Fibroblast of lung (primary cell): ENCODE measurements at regions not wholly inside any gene's neighbourhood (a gene's known extent, or its start where the extent isn't known, plus 50 kb on each side); places are given as distances from the start of the nearest gene placed in this dataset.

ENCODE experiments used
- DNase-seq, 2 donors: peaks; one replicate each; pipeline versions ENCODE4 v3.0.0 to v3.0.0-alpha.2; 2010; ENCODE audit warnings: low read depth in 2 of 2
- H2AFZ ChIP-seq: 2 replicates; pipeline ENCODE4 v1.5.1; 2012; ENCODE audit warnings: low read length, control low read depth, inconsistent platforms
- H3K27ac ChIP-seq: 2 replicates; pipeline ENCODE4 v1.5.1; 2011; ENCODE audit warnings: low read length, control low read depth; ENCODE audit not compliant: insufficient read depth
- H3K27me3 ChIP-seq: 2 replicates; pipeline ENCODE4 v1.5.1; 2011; ENCODE audit warnings: mild to moderate bottlenecking, low read length; ENCODE audit not compliant: control insufficient read depth, insufficient read depth
- H3K36me3 ChIP-seq: 2 replicates; pipeline ENCODE4 v1.5.1; 2011; ENCODE audit warnings: low read length; ENCODE audit not compliant: control insufficient read depth, insufficient read depth
- H3K4me1 ChIP-seq: 2 replicates; pipeline ENCODE4 v1.5.1; 2011; ENCODE audit warnings: low read length; ENCODE audit not compliant: control insufficient read depth, insufficient read depth; ENCODE audit errors: extremely low read depth
- H3K4me2 ChIP-seq: 2 replicates; pipeline ENCODE4 v1.5.1; 2011; ENCODE audit warnings: low read length, control low read depth; ENCODE audit not compliant: insufficient read depth; ENCODE audit errors: extremely low read depth
- H3K4me3 ChIP-seq, 4 experiments: fragments of 200-600 bp in 1 of 4; sonication (generic) in 1 of 4; replicated peaks in 1 of 4; 2 replicates each; pipeline ENCODE4 v1.5.1; 2011 to 2016; ENCODE audit warnings: low read length in 4 of 4, low read depth in 3 of 4, mild to moderate bottlenecking in 3 of 4, control low read depth in 2 of 4, inconsistent platforms in 1 of 4, mixed read lengths in 1 of 4; ENCODE audit not compliant: insufficient read depth in 1 of 4; ENCODE audit errors: control extremely low read depth in 1 of 4
- H3K79me2 ChIP-seq: 2 replicates; pipeline ENCODE4 v1.5.1; 2012; ENCODE audit warnings: mild to moderate bottlenecking, low read length, inconsistent platforms; ENCODE audit not compliant: control insufficient read depth, insufficient read depth
- H3K9ac ChIP-seq: 2 replicates; pipeline ENCODE4 v1.5.1; 2011; ENCODE audit warnings: mild to moderate bottlenecking, low read length, control low read depth; ENCODE audit not compliant: insufficient read depth
- H3K9me3 ChIP-seq: 2 replicates; pipeline ENCODE4 v1.5.1; 2012; ENCODE audit warnings: low read depth, low read length; ENCODE audit not compliant: control insufficient read depth, insufficient read depth
- H4K20me1 ChIP-seq: 2 replicates; pipeline ENCODE4 v1.5.1; 2011; ENCODE audit warnings: low read length; ENCODE audit not compliant: control insufficient read depth, insufficient read depth; ENCODE audit errors: extremely low read depth
- CTCF ChIP-seq, 2 donors: IDR thresholded peaks in 1 of 2; conservative IDR thresholded peaks in 1 of 2; 1 replicate in 1 of 2; 2 replicates in 1 of 2; pipeline ENCODE4 v1.5.1; 2011 to 2012; ENCODE audit warnings: low read length in 2 of 2, control low read depth in 1 of 2, inconsistent platforms in 1 of 2, low read depth in 1 of 2, mild to moderate bottlenecking in 1 of 2
- EZH2 ChIP-seq: IDR thresholded peaks from 2 replicates; pipeline ENCODE4 v1.5.1; 2012; ENCODE audit warnings: low read length, control low read depth, mild to moderate bottlenecking; ENCODE audit errors: missing control alignments

GRCh38 chr14:28088125-28088524, 678.5 kb upstream of the FOXG1 start:
- H3K4me3 ChIP-seq, result no peak overlapping the region
- H3K79me2 ChIP-seq, result no peaks in the 10 kb centered on the region
- H3K9me3 ChIP-seq, result no peaks in the 10 kb centered on the region
- no peaks in the 10 kb centered on the region for H3K36me3 ChIP-seq
- no peaks in the 10 kb centered on the region for H4K20me1 ChIP-seq
- no peak overlapping the region for H3K4me2 ChIP-seq
- no peak overlapping the region for H2AFZ ChIP-seq
- DNase-seq, result no peak
- no peaks in the 10 kb centered on the region for H3K4me1 ChIP-seq
- TF ChIP-seq EZH2 (no peak), CTCF (conservative IDR thresholded peaks at IDR 0.05 in 1 of 2, IDR thresholded peaks at IDR 0.05 in 1 of 2; ENCODE audit: low read depth in 1 of 2, low read length in 2 of 2) (no peak)
- no peaks in the 10 kb centered on the region for H3K27me3 ChIP-seq
- no peak overlapping the region for H3K9ac ChIP-seq
- H3K27ac ChIP-seq, result no peak overlapping the region

- H3K4me2 ChIP-seq, result no peak overlapping the region
- H2AFZ ChIP-seq, result no peak overlapping the region
- H3K79me2 ChIP-seq, result no peaks in the 10 kb centered on the region
- peak in 1 of 2 donors; percentile 5 for DNase-seq
- H3K4me3 ChIP-seq, result no peak overlapping the region
- TF ChIP-seq EZH2 (no peak), CTCF (conservative IDR thresholded peaks at IDR 0.05 in 1 of 2, IDR thresholded peaks at IDR 0.05 in 1 of 2; ENCODE audit: low read depth in 1 of 2, low read length in 2 of 2) (no peak)
- H3K9ac ChIP-seq, result no peak overlapping the region
- no peaks in the 10 kb centered on the region for H4K20me1 ChIP-seq
- no peaks in the 10 kb centered on the region for H3K9me3 ChIP-seq
- H3K36me3 ChIP-seq, result no peaks in the 10 kb centered on the region
- no peaks in the 10 kb centered on the region for H3K27me3 ChIP-seq
- no peak overlapping the region for H3K27ac ChIP-seq
- no peaks in the 10 kb centered on the region for H3K4me1 ChIP-seq
Observed at GRCh38 chr14:28097585-28097984, 669.0 kb upstream of the FOXG1 start.

GRCh38 chr14:28098856-28099255, 667.7 kb upstream of the FOXG1 start:
- no peaks in the 10 kb centered on the region for H3K27me3 ChIP-seq
- no peaks in the 10 kb centered on the region for H3K36me3 ChIP-seq
- no peak overlapping the region for H3K27ac ChIP-seq
- no peak for DNase-seq
- no peaks in the 10 kb centered on the region for H3K9me3 ChIP-seq
- H3K4me1 ChIP-seq, result no peaks in the 10 kb centered on the region
- H3K79me2 ChIP-seq, result no peaks in the 10 kb centered on the region
- H3K9ac ChIP-seq, result no peak overlapping the region
- no peak overlapping the region for H3K4me2 ChIP-seq
- H2AFZ ChIP-seq, result no peak overlapping the region
- no peak overlapping the region for H3K4me3 ChIP-seq
- TF ChIP-seq CTCF (conservative IDR thresholded peaks at IDR 0.05 in 1 of 2, IDR thresholded peaks at IDR 0.05 in 1 of 2; ENCODE audit: low read depth in 1 of 2, low read length in 2 of 2) (no peak), EZH2 (no peak)
- no peaks in the 10 kb centered on the region for H4K20me1 ChIP-seq
